ENCODE measurements at regions not wholly inside any gene's neighbourhood (a gene's known extent, or its start where the extent isn't known, plus 50 kb on each side); places are given as distances from the start of the nearest gene placed in this dataset.

DNA sequence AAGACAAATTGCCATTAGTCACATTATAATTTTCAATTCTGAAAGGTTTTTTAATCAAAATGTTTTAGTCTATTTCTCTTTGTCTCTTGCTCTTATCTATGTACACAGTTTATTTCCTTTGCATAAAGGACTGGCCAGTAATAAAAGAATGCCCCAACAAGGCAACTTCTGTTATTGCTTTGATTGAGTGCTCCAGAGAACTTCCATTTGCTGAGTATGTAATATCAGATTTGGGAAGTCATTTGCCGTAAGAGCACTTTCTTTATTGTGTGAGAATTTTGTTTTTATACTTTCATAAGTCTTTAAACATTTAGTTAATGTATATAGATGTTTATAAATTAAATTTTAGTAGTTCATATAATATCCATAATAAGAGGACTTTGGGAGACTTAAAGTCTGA, 1140.4 kb downstream of the PCDH9 start:
- no peak for TF ChIP-seq GLIS3 (CRISPR knock-in tag; IDR thresholded peaks at IDR 0.05)
- no peak for TF ChIP-seq ZFP30 (CRISPR knock-in tag; IDR thresholded peaks at IDR 0.05)
- TF ChIP-seq, protein P1, sequence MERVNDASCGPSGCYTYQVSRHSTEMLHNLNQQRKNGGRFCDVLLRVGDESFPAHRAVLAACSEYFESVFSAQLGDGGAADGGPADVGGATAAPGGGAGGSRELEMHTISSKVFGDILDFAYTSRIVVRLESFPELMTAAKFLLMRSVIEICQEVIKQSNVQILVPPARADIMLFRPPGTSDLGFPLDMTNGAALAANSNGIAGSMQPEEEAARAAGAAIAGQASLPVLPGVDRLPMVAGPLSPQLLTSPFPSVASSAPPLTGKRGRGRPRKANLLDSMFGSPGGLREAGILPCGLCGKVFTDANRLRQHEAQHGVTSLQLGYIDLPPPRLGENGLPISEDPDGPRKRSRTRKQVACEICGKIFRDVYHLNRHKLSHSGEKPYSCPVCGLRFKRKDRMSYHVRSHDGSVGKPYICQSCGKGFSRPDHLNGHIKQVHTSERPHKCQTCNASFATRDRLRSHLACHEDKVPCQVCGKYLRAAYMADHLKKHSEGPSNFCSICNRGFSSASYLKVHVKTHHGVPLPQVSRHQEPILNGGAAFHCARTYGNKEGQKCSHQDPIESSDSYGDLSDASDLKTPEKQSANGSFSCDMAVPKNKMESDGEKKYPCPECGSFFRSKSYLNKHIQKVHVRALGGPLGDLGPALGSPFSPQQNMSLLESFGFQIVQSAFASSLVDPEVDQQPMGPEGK (CRISPR knock-in tag; IDR thresholded peaks at IDR 0.05; ENCODE audit: borderline replicate concordance): no peak
- TF ChIP-seq ARNTL (CRISPR knock-in tag; IDR thresholded peaks at IDR 0.05; ENCODE audit: borderline replicate concordance, low read depth): no peak
- TF ChIP-seq, protein P2, sequence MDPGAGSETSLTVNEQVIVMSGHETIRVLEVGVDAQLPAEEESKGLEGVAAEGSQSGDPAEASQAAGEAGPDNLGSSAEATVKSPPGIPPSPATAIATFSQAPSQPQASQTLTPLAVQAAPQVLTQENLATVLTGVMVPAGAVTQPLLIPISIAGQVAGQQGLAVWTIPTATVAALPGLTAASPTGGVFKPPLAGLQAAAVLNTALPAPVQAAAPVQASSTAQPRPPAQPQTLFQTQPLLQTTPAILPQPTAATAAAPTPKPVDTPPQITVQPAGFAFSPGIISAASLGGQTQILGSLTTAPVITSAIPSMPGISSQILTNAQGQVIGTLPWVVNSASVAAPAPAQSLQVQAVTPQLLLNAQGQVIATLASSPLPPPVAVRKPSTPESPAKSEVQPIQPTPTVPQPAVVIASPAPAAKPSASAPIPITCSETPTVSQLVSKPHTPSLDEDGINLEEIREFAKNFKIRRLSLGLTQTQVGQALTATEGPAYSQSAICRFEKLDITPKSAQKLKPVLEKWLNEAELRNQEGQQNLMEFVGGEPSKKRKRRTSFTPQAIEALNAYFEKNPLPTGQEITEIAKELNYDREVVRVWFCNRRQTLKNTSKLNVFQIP (CRISPR knock-in tag; IDR thresholded peaks at IDR 0.05; ENCODE audit: borderline replicate concordance, low read depth): no peak
- no peak for TF ChIP-seq ZFP3 (CRISPR knock-in tag; IDR thresholded peaks at IDR 0.05)
- no peak for TF ChIP-seq ZNF70 (CRISPR knock-in tag; IDR thresholded peaks at IDR 0.05)
- no peak for TF ChIP-seq RARB (CRISPR knock-in tag; IDR thresholded peaks at IDR 0.05)
- TF ChIP-seq, protein P3, sequence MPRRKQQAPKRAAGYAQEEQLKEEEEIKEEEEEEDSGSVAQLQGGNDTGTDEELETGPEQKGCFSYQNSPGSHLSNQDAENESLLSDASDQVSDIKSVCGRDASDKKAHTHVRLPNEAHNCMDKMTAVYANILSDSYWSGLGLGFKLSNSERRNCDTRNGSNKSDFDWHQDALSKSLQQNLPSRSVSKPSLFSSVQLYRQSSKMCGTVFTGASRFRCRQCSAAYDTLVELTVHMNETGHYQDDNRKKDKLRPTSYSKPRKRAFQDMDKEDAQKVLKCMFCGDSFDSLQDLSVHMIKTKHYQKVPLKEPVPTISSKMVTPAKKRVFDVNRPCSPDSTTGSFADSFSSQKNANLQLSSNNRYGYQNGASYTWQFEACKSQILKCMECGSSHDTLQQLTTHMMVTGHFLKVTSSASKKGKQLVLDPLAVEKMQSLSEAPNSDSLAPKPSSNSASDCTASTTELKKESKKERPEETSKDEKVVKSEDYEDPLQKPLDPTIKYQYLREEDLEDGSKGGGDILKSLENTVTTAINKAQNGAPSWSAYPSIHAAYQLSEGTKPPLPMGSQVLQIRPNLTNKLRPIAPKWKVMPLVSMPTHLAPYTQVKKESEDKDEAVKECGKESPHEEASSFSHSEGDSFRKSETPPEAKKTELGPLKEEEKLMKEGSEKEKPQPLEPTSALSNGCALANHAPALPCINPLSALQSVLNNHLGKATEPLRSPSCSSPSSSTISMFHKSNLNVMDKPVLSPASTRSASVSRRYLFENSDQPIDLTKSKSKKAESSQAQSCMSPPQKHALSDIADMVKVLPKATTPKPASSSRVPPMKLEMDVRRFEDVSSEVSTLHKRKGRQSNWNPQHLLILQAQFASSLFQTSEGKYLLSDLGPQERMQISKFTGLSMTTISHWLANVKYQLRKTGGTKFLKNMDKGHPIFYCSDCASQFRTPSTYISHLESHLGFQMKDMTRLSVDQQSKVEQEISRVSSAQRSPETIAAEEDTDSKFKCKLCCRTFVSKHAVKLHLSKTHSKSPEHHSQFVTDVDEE (CRISPR knock-in tag; IDR thresholded peaks at IDR 0.05): no peak
- TF ChIP-seq, protein P4, sequence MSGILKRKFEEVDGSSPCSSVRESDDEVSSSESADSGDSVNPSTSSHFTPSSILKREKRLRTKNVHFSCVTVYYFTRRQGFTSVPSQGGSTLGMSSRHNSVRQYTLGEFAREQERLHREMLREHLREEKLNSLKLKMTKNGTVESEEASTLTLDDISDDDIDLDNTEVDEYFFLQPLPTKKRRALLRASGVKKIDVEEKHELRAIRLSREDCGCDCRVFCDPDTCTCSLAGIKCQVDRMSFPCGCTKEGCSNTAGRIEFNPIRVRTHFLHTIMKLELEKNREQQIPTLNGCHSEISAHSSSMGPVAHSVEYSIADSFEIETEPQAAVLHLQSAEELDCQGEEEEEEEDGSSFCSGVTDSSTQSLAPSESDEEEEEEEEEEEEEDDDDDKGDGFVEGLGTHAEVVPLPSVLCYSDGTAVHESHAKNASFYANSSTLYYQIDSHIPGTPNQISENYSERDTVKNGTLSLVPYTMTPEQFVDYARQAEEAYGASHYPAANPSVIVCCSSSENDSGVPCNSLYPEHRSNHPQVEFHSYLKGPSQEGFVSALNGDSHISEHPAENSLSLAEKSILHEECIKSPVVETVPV (CRISPR knock-in tag; IDR thresholded peaks at IDR 0.05): no peak
- TF ChIP-seq ZC3H10 (CRISPR knock-in tag; IDR thresholded peaks at IDR 0.05): no peak
- no peak for TF ChIP-seq ZNF8 (CRISPR knock-in tag; IDR thresholded peaks at IDR 0.05)
